ENCODE measurements at regions not wholly inside any gene's neighbourhood (a gene's known extent, or its start where the extent isn't known, plus 50 kb on each side); places are given as distances from the start of the nearest gene placed in this dataset.

- ChIA-PET SMC1A (ENCODE audit: uncharacterized antibody, unreplicated experiment) (no interaction called here), POLR2A (no interaction called here), CTCF (no interaction called here), RAD21 (ENCODE audit: unreplicated experiment) (no interaction called here)
- WGBS (ENCODE audit: insufficient coverage, insufficient replicate concordance, low lambda C conversion rate, missing lambda C conversion rate), result 6% methylated on average over 2 of the region's 2 CpGs
- BruUV-seq (replicated peaks), result no TSS peak
- H3K9ac ChIP-seq (ENCODE audit: control insufficient read depth, insufficient read depth, low read length), result no peak overlapping the region
- H3K4me1 ChIP-seq (ENCODE audit: control insufficient read depth, insufficient read depth, low read length), result no peaks in the 10 kb centered on the region
- ATAC-seq (no peak), DNase-seq (ENCODE audit: low read depth, low spot score) (no peak), FAIRE-seq (no peak)
- no peaks in the 10 kb centered on the region for H3K9me3 ChIP-seq (replicated peaks; ENCODE audit: control insufficient read depth, insufficient read depth, low read length)
- in situ Hi-C loops (cut with MboI) (no loop called here), intact Hi-C loops (cut with micrococcal nuclease; ENCODE audit: unreplicated experiment) (no loop called here)
- TF ChIP-seq SIN3A (IDR thresholded peaks at IDR 0.05; ENCODE audit: low read depth, low read length), result no peak
- TF ChIP-seq FOXK2 (IDR thresholded peaks at IDR 0.05), result no peak
- no peak for TF ChIP-seq SUPT20H (IDR thresholded peaks at IDR 0.05; ENCODE audit: borderline replicate concordance, control insufficient read depth, low read depth, low read length)
- TF ChIP-seq, protein P1, sequence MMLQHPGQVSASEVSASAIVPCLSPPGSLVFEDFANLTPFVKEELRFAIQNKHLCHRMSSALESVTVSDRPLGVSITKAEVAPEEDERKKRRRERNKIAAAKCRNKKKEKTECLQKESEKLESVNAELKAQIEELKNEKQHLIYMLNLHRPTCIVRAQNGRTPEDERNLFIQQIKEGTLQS (IDR thresholded peaks at IDR 0.05; ENCODE audit: borderline replicate concordance, extremely low read depth, low read depth, low read length), result no peak
- TF ChIP-seq MTA2 (IDR thresholded peaks at IDR 0.05; ENCODE audit: low read depth), result no peak
- no peaks in the 10 kb centered on the region for H4K20me1 ChIP-seq (ENCODE audit: control insufficient read depth, insufficient read depth)
- no peak overlapping the region for H3K4me3 ChIP-seq
- no peak overlapping the region for H3K4me2 ChIP-seq (ENCODE audit: control insufficient read depth, insufficient read depth)
- H3K36me3 ChIP-seq (ENCODE audit: control insufficient read depth in 2 of 2, insufficient read depth in 2 of 2, low read length in 1 of 2), result no peaks in the 10 kb centered on the region
- H3K79me2 ChIP-seq (ENCODE audit: control insufficient read depth, insufficient read depth, low read length), result no peaks in the 10 kb centered on the region
- H3K27ac ChIP-seq (ENCODE audit: control insufficient read depth, insufficient read depth), result no peak overlapping the region
- H2AFZ ChIP-seq (ENCODE audit: control insufficient read depth, low read depth, low read length), result no peak overlapping the region
- H3K27me3 ChIP-seq (replicated peaks in 1 of 2; ENCODE audit: control insufficient read depth in 2 of 2, insufficient read depth in 2 of 2, low read length in 1 of 2), result no peaks in the 10 kb centered on the region
Measured at GRCh38 chr1:164337394-164337793, 221.6 kb upstream of the PBX1 start.

DNA sequence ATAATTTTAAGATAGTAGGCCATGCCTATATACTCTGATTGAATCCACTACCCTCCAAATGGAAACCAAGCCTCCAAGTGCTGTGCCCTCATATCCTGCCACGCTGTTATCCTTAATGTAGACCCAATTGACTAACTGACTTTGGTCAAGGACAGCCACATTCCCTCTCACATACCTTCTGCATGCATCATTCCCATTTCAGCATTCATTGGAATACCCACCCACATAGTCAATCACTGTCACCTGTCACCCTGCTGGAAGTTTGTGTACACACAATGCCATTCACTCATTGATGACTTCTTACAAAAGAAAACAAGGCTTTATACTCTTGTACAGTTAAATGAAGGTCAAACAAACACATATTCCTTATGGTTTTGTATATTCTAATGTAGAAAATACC is 221.1 kb upstream of the PBX1 start:
- no peaks in the 10 kb centered on the region for H3K79me2 ChIP-seq (ENCODE audit: control insufficient read depth, insufficient read depth, low read length)
- intact Hi-C loops (cut with micrococcal nuclease; ENCODE audit: unreplicated experiment), result no loop called here
- FAIRE-seq (no peak), ATAC-seq (no peak), DNase-seq (ENCODE audit: low read depth, low spot score) (no peak)
- WGBS (ENCODE audit: insufficient coverage, insufficient replicate concordance, low lambda C conversion rate, missing lambda C conversion rate), result 6% methylated on average over 1 of the region's 1 CpG
- H3K4me1 ChIP-seq (ENCODE audit: control insufficient read depth, insufficient read depth, low read length), result no peaks in the 10 kb centered on the region
- H3K27me3 ChIP-seq (replicated peaks in 1 of 2; ENCODE audit: control insufficient read depth in 2 of 2, insufficient read depth in 2 of 2, low read length in 1 of 2), result no peaks in the 10 kb centered on the region
- in situ Hi-C loops (cut with MboI), result no loop called here
- ChIA-PET CTCF (interaction anchor here (0.6 kb wide), 1 partner anchor 1679 kb away, joined by 3 read pairs; no protein-coding TSS in a partner anchor), SMC1A (ENCODE audit: uncharacterized antibody, unreplicated experiment) (no interaction called here), POLR2A (no interaction called here), RAD21 (ENCODE audit: unreplicated experiment) (no interaction called here)
- H3K4me2 ChIP-seq (ENCODE audit: control insufficient read depth, insufficient read depth), result no peak overlapping the region
- TF ChIP-seq ZNF217 (IDR thresholded peaks at IDR 0.05) (no peak), ZNF687 (IDR thresholded peaks at IDR 0.05) (no peak)
- H3K27ac ChIP-seq (ENCODE audit: control insufficient read depth, insufficient read depth), result no peak overlapping the region
- no peak overlapping the region for H3K4me3 ChIP-seq
- no TSS peak for BruUV-seq (replicated peaks)
- no peaks in the 10 kb centered on the region for H3K36me3 ChIP-seq (ENCODE audit: control insufficient read depth in 2 of 2, insufficient read depth in 2 of 2, low read length in 1 of 2)
- H4K20me1 ChIP-seq (ENCODE audit: control insufficient read depth, insufficient read depth), result no peaks in the 10 kb centered on the region
- H2AFZ ChIP-seq (ENCODE audit: control insufficient read depth, low read depth, low read length), result no peak overlapping the region
- H3K9me3 ChIP-seq (replicated peaks; ENCODE audit: control insufficient read depth, insufficient read depth, low read length), result no peaks in the 10 kb centered on the region
- H3K9ac ChIP-seq (ENCODE audit: control insufficient read depth, insufficient read depth, low read length), result no peak overlapping the region
